HEK293T (cell line): ENCODE measurements at regions not wholly inside any gene's neighbourhood (a gene's known extent, or its start where the extent isn't known, plus 50 kb on each side); places are given as distances from the start of the nearest gene placed in this dataset.

ENCODE experiments used
- ARNT ChIP-seq: fragments of 450-650 bp; IDR thresholded peaks from 2 replicates; pipeline ENCODE4 v1.6.1; 2017; ENCODE audit warnings: mild to moderate bottlenecking
- BHLHE40 ChIP-seq: fragments of 450-650 bp; IDR thresholded peaks from 2 replicates; pipeline ENCODE4 v1.6.1; 2016; ENCODE audit warnings: mild to moderate bottlenecking, moderate library complexity, borderline replicate concordance
- CTBP1 ChIP-seq: fragments of 450-650 bp; IDR thresholded peaks from 2 replicates; pipeline ENCODE4 v1.6.1; 2016; ENCODE audit warnings: borderline replicate concordance
- ELF4 ChIP-seq: fragments of 450-650 bp; IDR thresholded peaks from 2 replicates; pipeline ENCODE4 v1.6.1; 2017; ENCODE audit warnings: antibody characterized with exemption
- FOXA1 ChIP-seq: fragments of 450-650 bp; IDR thresholded peaks from 2 replicates; pipeline ENCODE4 v1.6.1; 2016; ENCODE audit warnings: mild to moderate bottlenecking
- FOXM1 ChIP-seq: fragments of 450-650 bp; IDR thresholded peaks from 2 replicates; pipeline ENCODE4 v1.6.1; 2017; ENCODE audit warnings: mild to moderate bottlenecking, borderline replicate concordance
- HDGF ChIP-seq: fragments of 450-650 bp; IDR thresholded peaks from 2 replicates; pipeline ENCODE4 v1.6.1; 2017; ENCODE audit warnings: antibody characterized with exemption, borderline replicate concordance
- NFRKB ChIP-seq: fragments of 450-650 bp; IDR thresholded peaks from 2 replicates; pipeline ENCODE4 v1.6.1; 2016; ENCODE audit warnings: mild to moderate bottlenecking, moderate library complexity
- SP1 ChIP-seq: fragments of 450-650 bp; IDR thresholded peaks from 2 replicates; pipeline ENCODE4 v1.6.1; 2017
- SUZ12 ChIP-seq: fragments of 450-650 bp; IDR thresholded peaks from 2 replicates; pipeline ENCODE4 v1.6.1; 2016; ENCODE audit warnings: mild to moderate bottlenecking
- TARDBP ChIP-seq: fragments of 450-650 bp; IDR thresholded peaks from 2 replicates; pipeline ENCODE4 v1.6.1; 2016
- ZNF384 ChIP-seq: fragments of 450-650 bp; IDR thresholded peaks from 2 replicates; pipeline ENCODE4 v1.6.1; 2016

GRCh38 chr3:28080716-28081115 is 160.7 kb upstream of the CMC1 start:
- TF ChIP-seq ELF4 (no peak), SP1 (no peak), ARNT (no peak), SUZ12 (no peak), FOXA1 (no peak), CTBP1 (no peak), HDGF (no peak), NFRKB (no peak), ZNF384 (no peak), TARDBP (no peak), BHLHE40 (no peak), FOXM1 (no peak)
